ENCODE measurements at regions not wholly inside any gene's neighbourhood (a gene's known extent, or its start where the extent isn't known, plus 50 kb on each side); places are given as distances from the start of the nearest gene placed in this dataset.

DNA sequence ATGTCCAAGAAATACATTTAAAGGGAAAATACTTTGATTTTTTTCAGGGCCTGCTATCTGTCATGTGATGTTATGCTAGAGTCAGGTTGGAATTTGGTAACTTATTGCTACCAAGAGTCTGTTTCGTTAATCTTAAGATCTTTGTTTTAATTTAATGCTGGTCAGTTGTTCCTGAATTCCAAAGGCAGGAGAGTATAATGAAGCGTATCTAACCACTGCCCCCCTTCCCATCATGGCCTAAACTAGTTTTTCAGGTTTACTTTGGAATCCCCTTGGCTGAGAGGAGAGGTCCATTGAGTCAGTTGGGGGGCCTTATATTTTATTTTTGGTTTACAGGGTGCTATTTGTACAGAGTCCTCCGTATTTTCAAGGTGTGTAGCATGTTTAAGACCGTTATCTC is 116.3 kb upstream of the SLC7A1 start:
- no peak for TF ChIP-seq EZH2 (IDR thresholded peaks at IDR 0.05; ENCODE audit: borderline replicate concordance, low read depth, low read length, severe bottlenecking)
- TF ChIP-seq, protein P1, sequence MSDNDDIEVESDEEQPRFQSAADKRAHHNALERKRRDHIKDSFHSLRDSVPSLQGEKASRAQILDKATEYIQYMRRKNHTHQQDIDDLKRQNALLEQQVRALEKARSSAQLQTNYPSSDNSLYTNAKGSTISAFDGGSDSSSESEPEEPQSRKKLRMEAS (IDR thresholded peaks at IDR 0.05; ENCODE audit: insufficient read depth, insufficient read length), result no peak
- TF ChIP-seq, protein P2, sequence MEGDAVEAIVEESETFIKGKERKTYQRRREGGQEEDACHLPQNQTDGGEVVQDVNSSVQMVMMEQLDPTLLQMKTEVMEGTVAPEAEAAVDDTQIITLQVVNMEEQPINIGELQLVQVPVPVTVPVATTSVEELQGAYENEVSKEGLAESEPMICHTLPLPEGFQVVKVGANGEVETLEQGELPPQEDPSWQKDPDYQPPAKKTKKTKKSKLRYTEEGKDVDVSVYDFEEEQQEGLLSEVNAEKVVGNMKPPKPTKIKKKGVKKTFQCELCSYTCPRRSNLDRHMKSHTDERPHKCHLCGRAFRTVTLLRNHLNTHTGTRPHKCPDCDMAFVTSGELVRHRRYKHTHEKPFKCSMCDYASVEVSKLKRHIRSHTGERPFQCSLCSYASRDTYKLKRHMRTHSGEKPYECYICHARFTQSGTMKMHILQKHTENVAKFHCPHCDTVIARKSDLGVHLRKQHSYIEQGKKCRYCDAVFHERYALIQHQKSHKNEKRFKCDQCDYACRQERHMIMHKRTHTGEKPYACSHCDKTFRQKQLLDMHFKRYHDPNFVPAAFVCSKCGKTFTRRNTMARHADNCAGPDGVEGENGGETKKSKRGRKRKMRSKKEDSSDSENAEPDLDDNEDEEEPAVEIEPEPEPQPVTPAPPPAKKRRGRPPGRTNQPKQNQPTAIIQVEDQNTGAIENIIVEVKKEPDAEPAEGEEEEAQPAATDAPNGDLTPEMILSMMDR (IDR thresholded peaks at IDR 0.05; ENCODE audit: extremely low read depth in 1 of 2, insufficient read depth in 1 of 2, low read depth in 1 of 2, low read length in 2 of 2), result no peak
- TF ChIP-seq POLR2A (IDR thresholded peaks at IDR 0.05; ENCODE audit: low read depth, low read length), result no peak
